ENCODE measurements at regions not wholly inside any gene's neighbourhood (a gene's known extent, or its start where the extent isn't known, plus 50 kb on each side); places are given as distances from the start of the nearest gene placed in this dataset.

DNA sequence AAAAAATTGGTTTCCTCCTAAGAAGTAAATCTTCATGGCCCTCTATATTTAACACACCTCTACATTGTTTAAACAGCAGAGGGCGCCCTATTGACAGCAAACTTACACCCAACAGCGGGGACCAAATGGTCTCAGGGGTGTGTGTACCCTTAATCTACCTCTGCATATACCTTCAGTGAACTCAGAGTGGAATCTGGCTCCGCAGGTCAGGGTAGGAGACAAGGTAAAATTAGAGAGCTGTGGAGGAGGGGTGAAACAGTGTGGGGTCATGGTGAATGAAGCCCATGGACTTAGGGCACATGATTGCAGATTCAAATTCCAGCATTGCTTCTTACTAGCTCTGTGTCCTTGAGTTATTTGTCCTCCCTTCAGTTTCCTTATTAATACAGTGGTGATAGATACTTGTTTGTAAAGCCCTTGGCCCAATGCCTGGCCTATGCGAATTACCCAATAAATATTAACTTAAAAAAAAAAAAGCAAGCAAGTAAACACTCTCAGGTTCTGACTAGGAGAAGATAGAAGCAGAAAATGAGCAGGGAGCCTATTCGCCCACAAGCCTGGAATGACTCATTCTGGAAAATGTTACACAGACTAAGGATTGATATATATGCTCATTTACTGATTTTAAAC lies 122.9 kb downstream of the CAVIN4 start:
- Mint-ChIP-seq H3K4me1 (ENCODE audit: low read depth) (no peaks in the 10 kb centered on the region), H3K9me3 (no peaks in the 10 kb centered on the region)
- DNase-seq, result no peak

GRCh38 chr9:100714372-100715099 lies 136.7 kb downstream of the CAVIN4 start:
- DNase-seq, result peak; percentile 46
- H3K9me3 Mint-ChIP-seq, result no peaks in the 10 kb centered on the region
- peak; percentile 92 for TF ChIP-seq CTCF (IDR thresholded peaks at IDR 0.05)
- peaks cover 4% of the 10 kb centered on the region; the same call in 1 of the 2 replicates for H3K27me3 Mint-ChIP-seq (ENCODE audit: insufficient read depth)
- H3K36me3 Mint-ChIP-seq (ENCODE audit: low read depth), result no peaks in the 10 kb centered on the region
- no peak overlapping the region for H3K4me3 Mint-ChIP-seq
- H3K27ac Mint-ChIP-seq, result no peak overlapping the region
- H3K4me1 Mint-ChIP-seq (ENCODE audit: low read depth), result no peaks in the 10 kb centered on the region

More for the DNA sequence above, 122.9 kb downstream of the CAVIN4 start:
- TF ChIP-seq CTCF (IDR thresholded peaks at IDR 0.05), result peak; percentile 74
- Mint-ChIP-seq H3K27ac (no peak overlapping the region), H3K27me3 (ENCODE audit: insufficient read depth) (no peaks in the 10 kb centered on the region; the same call in 1 of the 2 replicates), H3K36me3 (ENCODE audit: low read depth) (no peaks in the 10 kb centered on the region), H3K4me3 (no peak overlapping the region)

GRCh38 chr9:100715100-100715380 lies 137.2 kb downstream of the CAVIN4 start:
- DNase-seq, result no peak
- no peak for TF ChIP-seq CTCF (IDR thresholded peaks at IDR 0.05)
- H3K9me3 Mint-ChIP-seq, result no peaks in the 10 kb centered on the region
- H3K4me1 Mint-ChIP-seq (ENCODE audit: low read depth), result no peaks in the 10 kb centered on the region
- H3K4me3 Mint-ChIP-seq, result no peak overlapping the region
- H3K36me3 Mint-ChIP-seq (ENCODE audit: low read depth), result no peaks in the 10 kb centered on the region
- peaks cover 4% of the 10 kb centered on the region; the same call in 1 of the 2 replicates for H3K27me3 Mint-ChIP-seq (ENCODE audit: insufficient read depth)
- no peak overlapping the region for H3K27ac Mint-ChIP-seq

- H3K36me3 Mint-ChIP-seq (ENCODE audit: low read depth), result no peaks in the 10 kb centered on the region
- no peak for DNase-seq
- no peaks in the 10 kb centered on the region for H3K9me3 Mint-ChIP-seq
- H3K4me1 Mint-ChIP-seq (ENCODE audit: low read depth), result no peaks in the 10 kb centered on the region
- no peak overlapping the region for H3K27ac Mint-ChIP-seq
- H3K4me3 Mint-ChIP-seq, result no peak overlapping the region
- peaks cover 4% of the 10 kb centered on the region; the same call in 1 of the 2 replicates for H3K27me3 Mint-ChIP-seq (ENCODE audit: insufficient read depth)
- TF ChIP-seq CTCF (IDR thresholded peaks at IDR 0.05), result no peak
Measured at GRCh38 chr9:100718717-100719116, 140.8 kb downstream of the CAVIN4 start.

DNA sequence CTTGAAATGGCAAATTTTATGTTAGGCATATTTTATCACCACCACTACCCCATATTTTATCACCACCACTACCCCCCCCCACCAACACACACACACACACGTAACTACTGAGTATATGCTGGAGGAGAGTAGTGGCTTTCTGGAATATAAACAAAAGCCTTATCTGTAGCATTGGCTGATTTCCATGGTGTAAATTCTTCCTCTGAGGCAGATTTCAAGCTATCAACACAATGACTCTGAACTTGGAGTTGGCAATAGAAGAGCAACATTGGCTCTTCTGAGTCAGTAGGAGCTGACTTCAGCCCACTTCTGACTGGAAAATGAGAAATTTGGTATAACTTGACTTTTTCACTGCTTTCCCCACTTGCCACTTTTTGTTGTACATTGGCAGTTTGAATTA lies 143.0 kb downstream of the CAVIN4 start:
- H3K36me3 Mint-ChIP-seq (ENCODE audit: low read depth), result no peaks in the 10 kb centered on the region
- TF ChIP-seq CTCF (IDR thresholded peaks at IDR 0.05), result no peak
- no peak overlapping the region for H3K4me3 Mint-ChIP-seq
- no peak overlapping the region for H3K27ac Mint-ChIP-seq
- DNase-seq, result no peak
- peaks cover 4% of the 10 kb centered on the region; the same call in 1 of the 2 replicates for H3K27me3 Mint-ChIP-seq (ENCODE audit: insufficient read depth)
- no peaks in the 10 kb centered on the region for H3K9me3 Mint-ChIP-seq
- no peaks in the 10 kb centered on the region for H3K4me1 Mint-ChIP-seq (ENCODE audit: low read depth)

Data from HFFc6 (cell line).